Right renal pelvis (tissue), 4 donors: ENCODE measurements at regions not wholly inside any gene's neighbourhood (a gene's known extent, or its start where the extent isn't known, plus 50 kb on each side); places are given as distances from the start of the nearest gene placed in this dataset.

Source experiments
- DNase-seq, 4 donors: peaks; one replicate each; pipeline ENCODE4 v3.0.0-alpha.2; 2013; ENCODE audit warnings: low read depth in 4 of 4, low spot score in 3 of 4, missing footprints in 1 of 4

DNA sequence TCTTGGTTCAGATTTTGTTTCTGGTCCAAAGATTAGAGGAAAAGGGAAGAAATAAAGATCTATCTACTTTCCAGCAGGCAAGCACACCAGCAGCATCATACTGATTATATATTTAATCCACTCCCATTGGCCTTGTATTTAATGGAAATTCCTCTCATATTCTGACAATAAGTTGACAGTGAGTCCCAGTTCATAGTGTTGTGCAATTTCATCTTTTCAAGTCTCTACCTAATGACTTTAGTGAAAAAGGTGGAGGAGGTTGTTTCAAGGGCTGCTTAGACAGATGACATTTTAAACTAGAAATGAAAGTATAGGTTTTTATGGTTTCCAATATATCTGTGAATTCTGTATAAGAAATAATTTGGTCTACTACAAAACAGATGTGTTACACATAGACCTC, 298.6 kb downstream of the PABPC4L start:
- no peak for DNase-seq

DNA sequence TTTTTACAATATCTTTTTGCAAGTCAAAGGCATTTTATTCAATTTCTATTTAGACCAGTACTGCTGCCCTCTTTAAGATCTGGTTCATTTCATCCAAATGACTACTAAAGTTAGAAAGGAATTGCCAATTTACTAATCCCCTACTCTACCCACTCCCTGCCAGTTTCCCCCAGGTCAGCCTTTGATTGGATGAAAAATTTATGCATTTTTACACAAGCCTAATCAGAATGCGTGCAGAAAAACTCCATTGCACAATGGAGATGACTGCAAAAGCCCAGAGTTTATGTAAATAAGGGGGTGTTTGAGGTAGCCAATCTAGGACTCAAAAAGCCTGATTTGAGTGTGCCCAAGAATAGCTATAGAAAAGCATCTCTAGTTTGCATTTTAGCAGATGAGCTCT, 310.6 kb downstream of the PABPC4L start:
- DNase-seq = no peak

DNA sequence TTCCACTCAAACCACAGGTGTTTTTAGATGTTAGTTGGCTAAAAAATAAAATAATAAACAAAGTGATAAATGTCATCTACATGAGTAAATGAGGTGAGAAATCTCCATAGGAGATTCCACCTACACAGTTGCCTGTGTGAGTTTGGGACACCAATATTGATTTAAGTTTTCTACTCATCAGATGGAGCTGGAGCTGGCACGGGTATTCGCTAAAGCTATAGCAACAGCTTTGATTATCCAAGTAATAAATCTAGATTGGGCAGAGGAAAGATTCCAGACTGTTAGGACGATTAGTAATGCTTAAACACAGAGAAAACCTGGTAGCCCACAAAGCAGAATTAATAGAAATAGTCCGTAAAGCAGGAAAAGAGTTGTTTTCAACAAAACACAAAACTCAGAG, 313.9 kb downstream of the PABPC4L start:
- DNase-seq = no peak

DNA sequence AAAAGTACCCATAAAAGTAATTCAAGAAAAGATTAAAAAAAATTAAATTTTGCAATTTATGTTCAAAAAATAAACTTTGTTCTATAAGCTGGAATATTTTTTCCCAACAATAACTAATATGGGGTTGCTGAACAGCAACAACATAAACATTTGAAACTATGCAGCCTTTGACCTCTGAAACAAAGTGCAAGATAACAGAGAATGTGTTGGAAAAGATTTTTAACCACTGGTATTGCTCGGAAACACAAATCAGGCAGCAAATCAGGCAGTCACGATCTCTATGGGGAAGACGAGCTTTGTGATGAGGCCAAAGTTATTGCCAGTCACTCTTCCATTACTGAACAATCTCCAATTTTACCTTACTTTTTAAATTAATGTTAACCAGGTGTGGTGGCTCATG, 332.1 kb downstream of the PABPC4L start:
- no peak for DNase-seq

DNA sequence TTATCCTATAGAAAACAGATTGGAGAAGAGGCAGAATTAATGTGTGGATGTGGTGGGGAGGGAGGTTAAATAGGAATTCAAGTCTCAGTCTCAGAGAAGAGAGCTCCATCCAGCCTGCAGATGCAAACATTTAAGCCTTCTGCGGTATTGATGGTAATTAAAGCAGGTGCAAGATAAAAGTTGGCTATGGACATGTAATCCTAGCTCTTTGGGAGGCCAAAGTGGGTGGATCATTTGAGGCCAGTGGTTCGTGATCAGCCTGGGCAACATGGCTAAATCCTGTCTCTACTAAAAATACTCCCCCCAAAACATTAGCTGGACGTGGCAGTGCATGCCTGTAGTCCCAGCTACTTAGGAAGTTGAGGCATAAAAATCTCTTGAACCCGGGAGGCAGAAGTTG, 332.7 kb downstream of the PABPC4L start:
- DNase-seq = no peak

DNA sequence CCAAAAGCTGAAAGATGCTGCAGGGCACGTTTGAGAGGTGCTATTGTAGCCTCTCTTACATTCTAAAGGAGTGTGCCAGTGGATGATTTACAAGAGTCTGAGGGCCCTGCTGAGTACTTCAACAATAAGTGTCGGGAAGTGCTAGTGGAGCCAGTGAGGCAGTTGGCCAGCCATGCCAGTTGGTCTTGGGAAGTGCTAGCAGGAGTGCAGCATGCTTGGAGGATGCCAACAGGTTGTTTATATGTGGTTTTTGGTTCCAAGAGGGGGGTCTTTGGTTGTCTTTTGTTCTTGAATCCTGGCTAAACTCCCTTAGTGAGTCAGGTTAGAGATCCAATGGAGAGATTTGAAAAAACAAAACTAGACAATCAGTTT, 335.3 kb downstream of the PABPC4L start:
- DNase-seq = no peak

DNA sequence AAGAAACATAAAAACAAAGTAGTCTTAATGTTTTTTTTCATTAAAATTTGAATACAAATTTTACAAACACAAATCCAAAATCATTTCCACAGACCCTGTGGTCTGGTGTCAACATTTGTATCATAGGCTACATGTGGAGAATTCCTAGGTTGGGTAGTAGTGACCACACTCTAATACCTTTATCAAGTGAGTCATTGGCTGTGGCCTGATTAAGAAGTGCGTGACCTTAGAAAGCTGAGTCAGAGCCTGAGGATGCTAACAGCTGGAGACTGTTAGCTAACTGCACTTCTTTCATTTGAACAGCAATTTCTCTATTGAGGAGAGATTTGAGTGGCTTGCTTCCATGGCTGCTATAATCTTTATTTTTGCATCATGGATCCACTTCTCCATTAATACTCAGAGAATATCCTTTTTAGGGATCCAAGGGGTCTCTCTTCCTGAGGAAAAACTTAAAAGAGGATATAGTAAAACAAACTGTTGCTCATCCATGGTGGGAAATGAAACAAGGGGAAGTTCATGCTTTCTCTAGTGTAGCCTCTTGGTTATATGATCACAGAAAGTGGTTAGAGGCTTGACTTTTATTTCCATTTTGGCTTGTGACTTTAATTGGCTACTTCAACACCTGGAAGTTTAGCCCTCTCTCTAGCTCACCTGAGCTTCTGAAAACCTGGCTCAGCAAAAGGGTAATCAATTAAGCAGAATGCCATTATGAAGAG, 335.8 kb downstream of the PABPC4L start:
- DNase-seq = no peak

DNA sequence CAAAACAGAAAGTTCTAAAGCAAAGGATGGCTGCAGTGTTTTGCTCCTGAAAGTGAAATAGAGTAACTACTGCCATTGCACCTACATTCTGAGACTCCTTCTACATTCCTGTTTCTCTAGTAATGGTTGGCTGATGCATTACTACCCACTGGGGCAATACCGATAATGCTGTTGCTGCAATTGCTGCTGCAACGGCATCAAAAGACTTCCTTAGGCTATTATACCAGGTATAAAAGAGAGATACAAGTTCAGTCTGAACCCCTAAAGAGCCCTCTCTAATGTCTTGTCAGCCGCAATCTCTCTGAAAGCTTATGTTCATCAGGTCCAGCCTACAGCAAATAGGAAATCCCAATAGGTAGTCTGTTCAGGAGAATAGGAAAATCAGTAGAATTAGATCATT, 338.4 kb downstream of the PABPC4L start:
- DNase-seq = no peak

DNA sequence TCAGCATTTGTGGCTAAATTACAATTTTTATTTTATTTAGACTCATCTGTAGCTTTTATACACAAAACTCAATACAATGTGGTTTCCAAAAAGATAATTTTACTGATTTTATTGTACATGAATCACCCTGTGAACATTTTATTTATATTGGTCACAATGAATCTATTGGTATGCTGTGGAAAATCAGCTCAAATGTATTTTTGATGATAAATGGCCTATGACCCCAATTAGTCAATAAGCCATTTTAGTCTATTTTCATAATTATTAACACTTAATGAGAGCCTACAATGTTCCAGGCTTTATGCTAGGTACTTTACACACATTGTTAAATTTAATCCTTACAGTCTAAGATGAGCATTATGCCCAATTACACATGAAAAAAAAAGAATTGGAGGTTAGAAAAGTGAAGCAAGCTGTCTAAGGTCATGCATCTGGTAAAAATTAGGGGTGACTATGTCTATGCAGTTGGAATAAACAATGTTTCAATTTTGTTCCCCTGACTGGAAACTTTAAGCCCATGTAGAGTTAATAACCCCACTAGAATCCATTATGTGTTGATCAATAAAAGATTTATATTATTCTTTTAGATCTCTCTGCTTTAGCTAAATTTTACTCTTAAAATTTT, 344.7 kb downstream of the PABPC4L start:
- DNase-seq = no peak

DNA sequence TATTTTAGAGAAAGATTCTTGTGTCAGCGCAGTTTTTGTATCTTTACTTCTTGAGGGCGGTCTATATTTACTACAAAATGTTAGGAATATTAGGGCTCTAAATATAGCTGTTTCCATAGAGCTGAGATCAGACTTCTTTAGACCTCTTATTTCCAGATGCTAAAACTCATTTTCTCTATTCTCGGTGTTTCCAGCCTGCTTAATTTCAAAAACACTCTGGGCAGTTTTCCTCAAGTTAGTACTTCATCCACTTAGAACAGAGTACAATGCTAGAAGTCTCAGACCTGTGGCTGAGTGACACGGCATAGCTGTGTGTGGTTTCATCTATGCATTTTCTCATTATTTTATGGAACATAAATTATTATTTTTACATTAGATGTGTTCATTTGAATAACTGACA, 346.6 kb downstream of the PABPC4L start:
- no peak for DNase-seq

DNA sequence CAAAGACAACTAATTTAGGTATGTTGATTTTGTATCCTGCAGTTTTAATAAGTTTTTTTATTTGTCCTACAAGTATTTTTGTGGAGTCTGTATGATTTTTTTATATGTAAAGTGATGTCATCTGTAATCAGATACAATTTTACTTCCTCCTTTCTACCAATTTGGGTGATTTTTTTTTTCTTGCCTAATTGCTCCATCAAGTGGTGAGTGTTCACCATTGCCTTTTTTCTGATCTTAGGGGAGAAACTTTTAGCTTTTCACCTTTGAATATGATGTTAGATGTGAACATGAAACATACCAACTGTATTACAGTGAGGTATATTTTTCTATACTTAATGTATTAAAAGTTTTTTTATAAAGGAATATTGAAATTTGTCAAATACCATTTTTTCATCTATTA, 362.3 kb downstream of the PABPC4L start:
- DNase-seq = no peak

DNA sequence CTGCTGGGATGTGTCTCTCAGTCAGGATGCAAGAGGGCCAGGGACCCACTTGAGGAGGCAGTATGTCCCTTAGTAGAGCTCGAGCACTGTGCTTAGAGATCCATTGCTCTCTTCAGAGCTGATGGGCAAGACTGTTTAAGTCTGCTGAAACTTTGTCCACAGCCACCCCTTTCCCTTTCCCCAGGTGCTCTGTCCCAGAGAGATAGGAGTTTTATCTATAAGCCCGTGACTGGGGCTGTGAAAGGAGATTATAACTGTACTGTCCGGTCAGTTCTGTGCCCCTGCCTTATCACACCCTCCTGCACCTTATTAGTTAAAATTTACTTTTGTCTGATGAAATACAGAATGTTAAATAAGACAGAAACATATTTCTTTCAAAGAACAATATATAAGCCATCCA, 378.4 kb downstream of the PABPC4L start:
- no peak for DNase-seq

DNA sequence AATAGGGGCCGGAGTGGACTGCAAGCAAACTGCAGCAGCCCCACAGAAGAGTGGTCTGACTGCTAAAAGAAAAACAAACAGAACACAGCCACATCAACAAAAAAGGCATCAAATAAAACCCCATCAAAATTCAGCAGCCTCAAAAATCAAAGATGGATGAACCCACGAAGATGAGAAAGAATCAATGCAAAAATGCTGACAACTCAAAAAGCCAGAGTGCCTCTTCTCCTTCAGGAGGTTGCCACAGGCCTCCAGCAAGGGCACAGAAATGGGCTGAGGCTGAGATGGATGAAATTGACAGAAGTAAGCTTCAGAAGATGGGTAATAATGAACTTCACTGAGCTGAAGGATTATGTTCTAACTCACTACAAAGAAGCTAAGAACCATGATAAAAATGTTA, 388.6 kb downstream of the PABPC4L start:
- DNase-seq = no peak

DNA sequence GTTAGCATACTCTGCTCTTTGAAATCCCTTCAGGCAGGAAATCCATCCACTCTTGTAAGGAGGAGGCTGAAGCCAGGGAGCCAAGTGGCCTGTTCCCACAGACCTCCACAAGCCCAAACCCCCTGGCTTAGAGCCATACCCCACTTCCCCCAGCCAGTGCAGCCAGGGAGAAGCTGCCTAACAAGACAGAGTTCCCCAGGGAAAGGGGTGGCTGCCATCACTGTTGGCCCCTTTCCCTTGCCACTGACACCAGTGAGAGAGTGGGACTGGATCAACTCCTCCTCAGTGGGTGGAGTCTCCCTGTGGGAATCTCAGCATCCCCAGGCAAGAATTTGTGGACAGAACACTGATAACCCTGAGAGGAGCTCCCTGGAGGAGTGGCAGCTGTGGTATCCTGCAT, 389.4 kb downstream of the PABPC4L start:
- DNase-seq = no peak

DNA sequence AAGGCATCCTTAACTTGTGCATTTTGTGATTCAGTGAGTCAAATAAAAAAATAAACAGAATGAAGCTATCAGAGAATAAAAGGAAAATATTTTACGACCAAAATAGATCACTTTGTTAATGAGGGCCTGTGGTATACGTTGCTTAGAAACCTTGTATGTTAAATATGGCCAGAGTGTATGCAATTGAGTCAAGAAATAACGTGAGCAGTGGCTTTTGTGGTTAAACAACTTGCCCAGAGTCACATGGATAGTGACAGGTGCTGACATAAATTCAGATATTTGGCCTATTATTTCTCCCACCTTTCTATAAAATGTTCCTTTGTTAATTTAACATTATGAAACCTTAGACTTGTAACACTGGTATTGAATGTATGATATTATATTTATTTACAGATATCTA, 393.4 kb downstream of the PABPC4L start:
- DNase-seq = no peak

DNA sequence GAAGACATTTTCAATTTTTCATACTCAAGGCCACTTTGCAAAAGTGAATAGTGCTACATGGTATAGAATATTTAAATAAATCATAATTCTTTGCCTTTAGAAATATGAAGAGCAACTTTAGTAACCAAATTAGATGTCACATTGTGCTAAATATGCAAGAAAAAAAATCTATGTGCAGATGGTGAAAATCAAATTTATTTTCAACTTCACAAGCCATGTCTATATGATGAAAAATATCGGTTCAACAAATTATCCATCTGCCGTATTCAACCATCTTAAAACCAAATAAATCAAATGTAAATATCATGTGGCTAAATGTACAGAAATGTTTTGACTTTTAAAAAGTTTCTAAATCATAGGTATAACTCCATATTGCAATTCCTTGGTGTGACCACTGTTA, 398.2 kb downstream of the PABPC4L start:
- no peak for DNase-seq

DNA sequence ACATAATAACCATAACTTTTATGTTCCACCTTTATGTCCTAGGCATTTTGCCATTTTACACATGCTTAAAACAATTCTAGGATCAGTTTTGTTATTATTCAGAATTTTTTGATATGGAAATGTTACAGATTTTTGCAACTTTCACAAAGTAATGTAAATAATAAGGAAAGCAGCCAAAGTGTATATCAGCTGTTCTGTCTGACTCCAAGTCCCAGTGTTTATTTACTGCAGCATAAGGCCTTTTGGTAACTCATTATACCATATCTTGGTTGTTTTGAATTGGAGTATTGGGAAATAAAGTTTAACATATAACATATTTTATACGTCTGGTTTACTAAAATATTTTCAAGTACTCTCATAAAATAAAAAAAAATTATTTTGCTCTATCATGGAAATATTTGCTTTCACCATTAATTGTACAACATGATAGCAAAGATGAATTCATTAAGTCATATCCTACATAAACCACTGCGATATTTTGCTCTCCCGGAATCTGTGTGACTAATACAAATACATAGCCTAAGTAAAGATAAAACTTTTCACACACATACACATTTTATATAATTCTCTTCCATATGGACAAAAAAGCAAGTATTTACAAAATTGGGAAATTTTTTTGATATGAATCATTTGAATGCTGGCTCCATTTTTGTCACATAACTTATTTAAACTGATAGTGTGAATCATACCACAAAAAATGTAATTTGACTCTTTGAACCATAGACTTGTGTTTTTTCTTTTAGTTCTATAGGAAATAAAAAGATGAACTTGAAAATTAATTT, 399.0 kb downstream of the PABPC4L start:
- no peak for DNase-seq

DNA sequence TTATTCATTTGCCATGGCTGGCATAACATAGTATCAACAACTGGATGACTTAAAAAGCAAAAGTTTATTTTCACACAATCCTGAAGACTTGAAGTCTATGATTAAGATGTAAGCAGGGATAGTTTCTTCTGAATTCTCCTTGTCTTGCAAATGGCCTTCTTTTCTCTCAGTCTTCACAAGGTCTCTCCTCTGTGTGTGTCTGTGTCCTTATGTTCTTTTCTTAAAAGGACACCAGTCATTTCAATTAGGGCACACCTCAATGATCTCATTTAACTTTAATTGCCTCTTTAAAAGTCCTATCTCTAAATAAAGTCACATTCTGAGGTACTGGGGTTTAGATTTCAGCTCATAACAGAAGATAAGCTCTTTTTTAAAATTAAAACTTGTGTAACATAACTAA, 399.7 kb downstream of the PABPC4L start:
- no peak for DNase-seq

DNA sequence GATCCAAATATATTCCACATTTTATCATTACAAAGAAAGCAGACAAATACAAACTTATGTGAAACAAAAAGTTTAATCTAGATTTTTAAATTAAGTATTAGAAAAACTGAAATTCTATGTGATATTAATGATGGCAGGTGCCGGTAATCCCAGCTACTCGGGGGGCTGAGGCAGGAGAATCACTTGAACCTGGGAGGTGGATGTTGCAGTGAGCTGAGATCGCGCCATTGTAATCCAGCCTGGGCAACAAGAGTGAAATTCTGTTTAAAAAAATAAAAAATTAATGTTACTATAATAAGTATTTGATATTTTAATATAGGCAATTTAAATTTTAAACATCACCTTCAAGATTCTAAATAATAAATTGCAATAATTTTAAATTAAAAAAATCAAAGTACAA, 400.6 kb downstream of the PABPC4L start:
- no peak for DNase-seq

DNA sequence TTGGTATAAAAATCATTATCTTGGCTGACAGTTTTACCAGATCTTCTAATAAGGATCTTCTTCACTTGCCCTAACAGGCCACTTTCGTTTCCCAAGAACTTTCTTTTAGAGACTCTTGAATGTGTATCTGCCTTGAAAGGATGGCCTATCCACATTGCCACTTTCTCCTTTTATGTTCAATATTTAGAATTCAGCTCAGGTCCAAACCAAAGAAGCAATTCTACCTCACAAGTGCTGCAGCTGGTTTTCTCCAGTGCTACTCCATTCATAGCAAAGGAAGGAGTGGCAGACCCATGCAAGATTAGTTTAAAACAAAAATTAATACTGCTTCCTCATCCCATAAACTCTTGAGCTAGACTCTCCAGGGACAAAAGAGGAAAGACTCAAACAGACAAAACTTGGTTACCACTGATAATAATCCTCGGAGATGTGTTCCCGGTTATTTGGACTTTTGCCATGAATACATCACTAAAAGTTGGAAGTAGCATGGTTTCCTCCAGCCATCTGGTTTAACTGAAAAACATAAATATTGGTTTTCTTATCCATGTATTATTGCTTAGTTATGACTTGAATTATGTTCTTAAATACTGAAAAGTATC, 401.8 kb downstream of the PABPC4L start:
- DNase-seq = no peak

DNA sequence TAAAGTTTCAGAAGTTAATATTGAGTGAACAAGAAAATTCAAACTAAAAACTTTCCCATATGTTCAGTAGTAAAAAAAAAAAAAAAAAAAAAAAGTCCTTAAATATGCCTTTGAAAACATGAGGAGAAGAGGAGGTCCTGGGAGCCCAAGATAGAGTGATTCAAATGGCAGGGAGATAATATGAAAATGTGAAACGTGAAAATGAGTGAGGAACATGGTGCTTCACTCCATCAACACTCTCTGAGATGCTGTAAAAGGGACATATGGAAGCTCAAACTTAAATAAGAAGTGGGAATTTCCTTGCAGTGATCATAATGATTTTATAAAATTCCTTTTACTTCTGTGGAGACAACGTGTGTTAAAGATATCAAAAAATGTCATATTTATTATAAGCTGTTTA, 423.9 kb downstream of the PABPC4L start:
- DNase-seq = no peak

DNA sequence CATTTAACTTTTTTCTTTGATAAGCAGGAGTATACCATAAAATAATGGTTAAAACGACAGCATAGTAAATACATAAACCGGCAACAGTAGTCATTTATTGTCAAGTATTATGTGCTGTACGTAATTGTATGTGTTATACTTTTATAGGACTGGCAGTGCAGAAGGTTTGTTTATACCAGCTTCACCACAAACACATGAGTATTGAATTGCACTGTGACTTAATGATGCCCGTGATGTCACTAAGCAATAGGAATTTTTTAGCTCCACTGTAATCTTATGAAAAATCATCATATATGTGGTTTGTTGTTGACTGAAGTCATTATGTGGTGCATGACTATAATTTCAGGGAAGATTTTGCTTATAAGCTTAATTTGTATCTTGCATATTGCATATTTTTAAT, 424.6 kb downstream of the PABPC4L start:
- DNase-seq = no peak
